DOHH2 (cell line): ENCODE measurements at regions not wholly inside any gene's neighbourhood (a gene's known extent, or its start where the extent isn't known, plus 50 kb on each side); places are given as distances from the start of the nearest gene placed in this dataset.

ENCODE experiments used
- EZH2phosphoT487 ChIP-seq: fragments of 200-600 bp; sonication (generic); IDR thresholded peaks from 2 replicates; pipeline ENCODE4 v1.6.1; 2017; ENCODE audit warnings: borderline replicate concordance, mild to moderate bottlenecking, antibody characterized with exemption, low read length, moderate library complexity, mixed read lengths
- TF ChIP-seq, protein P1 (sequence below): fragments of 200-600 bp; sonication (generic); IDR thresholded peaks from one replicate; pipeline ENCODE4 v1.5.1; 2014; ENCODE audit warnings: antibody characterized with exemption, mild to moderate bottlenecking, low read depth, low read length; ENCODE audit not compliant: poor library complexity, severe bottlenecking

DNA sequence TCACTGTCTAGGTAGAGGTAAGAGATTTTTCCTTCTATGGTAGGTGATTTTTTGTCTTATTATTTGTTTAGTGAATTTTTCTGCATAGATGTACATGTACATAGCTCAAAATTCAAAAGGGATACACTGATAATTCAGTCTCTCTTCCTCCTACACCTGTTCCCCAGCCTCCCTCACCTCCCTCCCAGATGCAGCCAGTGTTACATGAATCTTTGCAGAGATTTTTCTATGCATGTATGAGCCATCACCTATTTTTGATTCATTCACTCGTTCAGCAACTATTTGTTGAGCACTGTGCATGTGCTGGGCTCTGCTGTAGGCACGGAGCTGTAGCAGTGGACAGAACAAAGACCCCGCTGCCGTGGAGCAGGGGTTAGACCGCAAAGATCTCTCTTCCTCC lies 218.9 kb downstream of the AACS start:
- TF ChIP-seq, protein P1, sequence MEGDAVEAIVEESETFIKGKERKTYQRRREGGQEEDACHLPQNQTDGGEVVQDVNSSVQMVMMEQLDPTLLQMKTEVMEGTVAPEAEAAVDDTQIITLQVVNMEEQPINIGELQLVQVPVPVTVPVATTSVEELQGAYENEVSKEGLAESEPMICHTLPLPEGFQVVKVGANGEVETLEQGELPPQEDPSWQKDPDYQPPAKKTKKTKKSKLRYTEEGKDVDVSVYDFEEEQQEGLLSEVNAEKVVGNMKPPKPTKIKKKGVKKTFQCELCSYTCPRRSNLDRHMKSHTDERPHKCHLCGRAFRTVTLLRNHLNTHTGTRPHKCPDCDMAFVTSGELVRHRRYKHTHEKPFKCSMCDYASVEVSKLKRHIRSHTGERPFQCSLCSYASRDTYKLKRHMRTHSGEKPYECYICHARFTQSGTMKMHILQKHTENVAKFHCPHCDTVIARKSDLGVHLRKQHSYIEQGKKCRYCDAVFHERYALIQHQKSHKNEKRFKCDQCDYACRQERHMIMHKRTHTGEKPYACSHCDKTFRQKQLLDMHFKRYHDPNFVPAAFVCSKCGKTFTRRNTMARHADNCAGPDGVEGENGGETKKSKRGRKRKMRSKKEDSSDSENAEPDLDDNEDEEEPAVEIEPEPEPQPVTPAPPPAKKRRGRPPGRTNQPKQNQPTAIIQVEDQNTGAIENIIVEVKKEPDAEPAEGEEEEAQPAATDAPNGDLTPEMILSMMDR: no peak
- no peak for TF ChIP-seq EZH2phosphoT487
